ENCODE measurements at regions not wholly inside any gene's neighbourhood (a gene's known extent, or its start where the extent isn't known, plus 50 kb on each side); places are given as distances from the start of the nearest gene placed in this dataset.

- no peak overlapping the region for H3K27ac Mint-ChIP-seq (ENCODE audit: unreplicated experiment)
- H3K9me3 Mint-ChIP-seq (ENCODE audit: unreplicated experiment): no peaks in the 10 kb centered on the region
- no peaks in the 10 kb centered on the region for H3K4me1 Mint-ChIP-seq (ENCODE audit: unreplicated experiment)
- no peaks in the 10 kb centered on the region for H3K36me3 Mint-ChIP-seq (ENCODE audit: low read depth, unreplicated experiment)
- no peaks in the 10 kb centered on the region for H3K27me3 Mint-ChIP-seq (ENCODE audit: unreplicated experiment)
- no peak overlapping the region for H3K4me3 Mint-ChIP-seq (ENCODE audit: unreplicated experiment)
- TF ChIP-seq CTCF (IDR thresholded peaks at IDR 0.05; ENCODE audit: unreplicated experiment): no peak
- DNase-seq (ENCODE audit: low spot score): no peak
Measured at GRCh38 chr6:74939721-74940620, 265.9 kb downstream of the COL12A1 start.

- Mint-ChIP-seq H3K4me3 (ENCODE audit: unreplicated experiment) (no peak overlapping the region), H3K4me1 (ENCODE audit: unreplicated experiment) (no peaks in the 10 kb centered on the region), H3K27me3 (ENCODE audit: unreplicated experiment) (no peaks in the 10 kb centered on the region), H3K36me3 (ENCODE audit: low read depth, unreplicated experiment) (no peaks in the 10 kb centered on the region), H3K27ac (ENCODE audit: unreplicated experiment) (no peak overlapping the region), H3K9me3 (ENCODE audit: unreplicated experiment) (no peaks in the 10 kb centered on the region)
- no peak for TF ChIP-seq CTCF (IDR thresholded peaks at IDR 0.05; ENCODE audit: unreplicated experiment)
- DNase-seq (ENCODE audit: low spot score): no peak
Measured at GRCh38 chr6:74939151-74939708, 266.6 kb downstream of the COL12A1 start.

- Mint-ChIP-seq H3K4me3 (ENCODE audit: unreplicated experiment) (no peak overlapping the region), H3K27me3 (ENCODE audit: unreplicated experiment) (no peaks in the 10 kb centered on the region), H3K36me3 (ENCODE audit: low read depth, unreplicated experiment) (no peaks in the 10 kb centered on the region), H3K9me3 (ENCODE audit: unreplicated experiment) (no peaks in the 10 kb centered on the region), H3K4me1 (ENCODE audit: unreplicated experiment) (no peaks in the 10 kb centered on the region), H3K27ac (ENCODE audit: unreplicated experiment) (no peak overlapping the region)
- no peak for TF ChIP-seq CTCF (IDR thresholded peaks at IDR 0.05; ENCODE audit: unreplicated experiment)
- DNase-seq (ENCODE audit: low spot score): no peak
Measured at GRCh38 chr6:74937936-74938335, 267.9 kb downstream of the COL12A1 start.

GRCh38 chr6:74936886-74937285 lies 269.0 kb downstream of the COL12A1 start:
- no peaks in the 10 kb centered on the region for H3K36me3 Mint-ChIP-seq (ENCODE audit: low read depth, unreplicated experiment)
- H3K27ac Mint-ChIP-seq (ENCODE audit: unreplicated experiment): no peak overlapping the region
- H3K27me3 Mint-ChIP-seq (ENCODE audit: unreplicated experiment): no peaks in the 10 kb centered on the region
- no peak for TF ChIP-seq CTCF (IDR thresholded peaks at IDR 0.05; ENCODE audit: unreplicated experiment)
- peaks cover 3% of the 10 kb centered on the region for H3K4me1 Mint-ChIP-seq (ENCODE audit: unreplicated experiment)
- H3K4me3 Mint-ChIP-seq (ENCODE audit: unreplicated experiment): no peak overlapping the region
- H3K9me3 Mint-ChIP-seq (ENCODE audit: unreplicated experiment): no peaks in the 10 kb centered on the region
- no peak for DNase-seq (ENCODE audit: low spot score)

All from endothelial cell (in vitro differentiated cells).